Left lung (tissue), 4 donors: ENCODE measurements at regions not wholly inside any gene's neighbourhood (a gene's known extent, or its start where the extent isn't known, plus 50 kb on each side); places are given as distances from the start of the nearest gene placed in this dataset.

ENCODE experiments used
- ATAC-seq: fragments of 200-7000 bp; cut with Tn5 transposase; one replicate; pipeline ENCODE4 v1.9.1; 2020; ENCODE audit warnings: moderate library complexity
- DNase-seq, 4 donors: peaks; one replicate each; pipeline ENCODE4 v3.0.0-alpha.2; 2013 to 2020
- H3K27ac ChIP-seq, 2 donors: fragments of 200-600 bp; sonication (generic) in 1 of 2; one replicate each; pipeline versions ENCODE4 v1.5.0 to v1.8.0; 2020 to 2021
- H3K27me3 ChIP-seq, 2 donors: fragments of 200-600 bp; sonication (generic) in 1 of 2; one replicate each; pipeline versions ENCODE4 v1.5.0 to v1.8.0; 2020 to 2021
- H3K36me3 ChIP-seq, 2 donors: fragments of 200-600 bp; sonication (generic) in 1 of 2; one replicate each; pipeline versions ENCODE4 v1.5.0 to v1.8.0; 2020 to 2021
- H3K4me1 ChIP-seq, 2 donors: fragments of 200-600 bp; one replicate each; pipeline ENCODE4 v1.8.0; 2021
- H3K4me3 ChIP-seq, 2 donors: fragments of 200-600 bp; sonication (generic) in 1 of 2; one replicate each; pipeline versions ENCODE4 v1.5.0 to v1.8.0; 2020 to 2021; ENCODE audit warnings: mild to moderate bottlenecking in 1 of 2
- H3K9me3 ChIP-seq, 2 donors: fragments of 200-600 bp; sonication (generic) in 1 of 2; one replicate each; pipeline versions ENCODE4 v1.5.0 to v1.8.0; 2020 to 2021
- intact Hi-C, 2 donors: fragments of 100-400 bp; cut with DNase I; formaldehyde crosslinking; loops; one replicate each; pipeline versions ENCODE4 v1.11.2 to v1.14.2; 2022
- TF ChIP-seq, protein P1 (sequence below), 2 donors: fragments of 200-600 bp; sonication (generic) in 1 of 2; IDR thresholded peaks; one replicate each; pipeline versions ENCODE4 v1.5.0 to v1.8.0; 2021; ENCODE audit warnings: antibody characterized with exemption in 2 of 2
- donor health status: DM: no; HTN: yes; CAD: no.
- donor health status: DM: no; HTN: no; CAD: no.

DNA sequence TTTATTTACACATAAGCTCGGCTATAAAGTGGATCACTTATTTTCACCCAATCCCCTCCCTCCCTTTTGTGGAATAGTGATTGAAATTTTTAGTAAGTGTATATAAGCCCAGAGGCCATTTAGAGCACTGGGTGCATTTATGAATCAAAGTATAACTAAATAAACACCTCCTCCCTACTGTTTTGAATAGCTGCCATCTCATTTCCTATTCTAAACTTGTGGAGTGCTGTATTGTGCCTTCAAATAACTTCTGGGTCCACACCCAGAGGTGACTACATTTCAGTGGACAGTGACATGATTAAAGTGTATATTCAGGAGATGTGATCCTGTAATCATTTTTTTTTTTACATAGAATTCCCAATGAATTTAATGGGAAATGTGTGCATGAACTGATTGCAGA lies 104.9 kb downstream of the TEX13C start:
- no peaks in the 10 kb centered on the region for H3K27me3 ChIP-seq
- no peaks in the 10 kb centered on the region for H3K9me3 ChIP-seq
- no peak overlapping the region for H3K27ac ChIP-seq
- H3K4me1 ChIP-seq = no peaks in the 10 kb centered on the region
- TF ChIP-seq, protein P1, sequence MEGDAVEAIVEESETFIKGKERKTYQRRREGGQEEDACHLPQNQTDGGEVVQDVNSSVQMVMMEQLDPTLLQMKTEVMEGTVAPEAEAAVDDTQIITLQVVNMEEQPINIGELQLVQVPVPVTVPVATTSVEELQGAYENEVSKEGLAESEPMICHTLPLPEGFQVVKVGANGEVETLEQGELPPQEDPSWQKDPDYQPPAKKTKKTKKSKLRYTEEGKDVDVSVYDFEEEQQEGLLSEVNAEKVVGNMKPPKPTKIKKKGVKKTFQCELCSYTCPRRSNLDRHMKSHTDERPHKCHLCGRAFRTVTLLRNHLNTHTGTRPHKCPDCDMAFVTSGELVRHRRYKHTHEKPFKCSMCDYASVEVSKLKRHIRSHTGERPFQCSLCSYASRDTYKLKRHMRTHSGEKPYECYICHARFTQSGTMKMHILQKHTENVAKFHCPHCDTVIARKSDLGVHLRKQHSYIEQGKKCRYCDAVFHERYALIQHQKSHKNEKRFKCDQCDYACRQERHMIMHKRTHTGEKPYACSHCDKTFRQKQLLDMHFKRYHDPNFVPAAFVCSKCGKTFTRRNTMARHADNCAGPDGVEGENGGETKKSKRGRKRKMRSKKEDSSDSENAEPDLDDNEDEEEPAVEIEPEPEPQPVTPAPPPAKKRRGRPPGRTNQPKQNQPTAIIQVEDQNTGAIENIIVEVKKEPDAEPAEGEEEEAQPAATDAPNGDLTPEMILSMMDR (IDR thresholded peaks at IDR 0.05) = no peak
- no peak for ATAC-seq
- no peak for DNase-seq
- intact Hi-C loops = no loop called here
- H3K4me3 ChIP-seq = no peak overlapping the region
- H3K36me3 ChIP-seq = no peaks in the 10 kb centered on the region

DNA sequence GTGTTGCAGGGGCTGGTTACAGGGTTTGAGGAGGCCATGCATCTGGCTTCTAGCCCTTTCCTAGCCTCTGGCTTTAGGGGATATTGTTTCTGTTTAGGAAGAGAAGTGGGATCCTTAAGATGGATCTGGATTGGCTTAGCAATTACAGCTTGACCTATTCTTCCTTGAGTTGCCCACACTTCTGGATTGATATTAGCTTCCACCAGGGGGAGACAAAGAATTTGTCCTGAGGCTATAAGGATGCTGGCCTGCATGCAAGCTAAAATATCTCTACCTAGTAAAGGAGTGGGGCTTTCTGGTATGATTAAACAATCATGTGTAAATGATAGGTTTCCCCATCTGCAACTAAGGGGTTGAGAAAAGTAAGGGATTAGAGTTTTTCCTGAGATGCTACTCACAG lies 117.2 kb downstream of the TEX13C start:
- no peak overlapping the region for H3K4me3 ChIP-seq
- ATAC-seq (peak; percentile 69), DNase-seq (no peak)
- H3K36me3 ChIP-seq = no peaks in the 10 kb centered on the region
- no peaks in the 10 kb centered on the region for H3K4me1 ChIP-seq
- TF ChIP-seq, protein P1 (IDR thresholded peaks at IDR 0.05) = peak in 1 of 2 donors; percentile 27
- no peaks in the 10 kb centered on the region for H3K27me3 ChIP-seq
- no peaks in the 10 kb centered on the region for H3K9me3 ChIP-seq
- H3K27ac ChIP-seq = no peak overlapping the region
- intact Hi-C loops = no loop called here

DNA sequence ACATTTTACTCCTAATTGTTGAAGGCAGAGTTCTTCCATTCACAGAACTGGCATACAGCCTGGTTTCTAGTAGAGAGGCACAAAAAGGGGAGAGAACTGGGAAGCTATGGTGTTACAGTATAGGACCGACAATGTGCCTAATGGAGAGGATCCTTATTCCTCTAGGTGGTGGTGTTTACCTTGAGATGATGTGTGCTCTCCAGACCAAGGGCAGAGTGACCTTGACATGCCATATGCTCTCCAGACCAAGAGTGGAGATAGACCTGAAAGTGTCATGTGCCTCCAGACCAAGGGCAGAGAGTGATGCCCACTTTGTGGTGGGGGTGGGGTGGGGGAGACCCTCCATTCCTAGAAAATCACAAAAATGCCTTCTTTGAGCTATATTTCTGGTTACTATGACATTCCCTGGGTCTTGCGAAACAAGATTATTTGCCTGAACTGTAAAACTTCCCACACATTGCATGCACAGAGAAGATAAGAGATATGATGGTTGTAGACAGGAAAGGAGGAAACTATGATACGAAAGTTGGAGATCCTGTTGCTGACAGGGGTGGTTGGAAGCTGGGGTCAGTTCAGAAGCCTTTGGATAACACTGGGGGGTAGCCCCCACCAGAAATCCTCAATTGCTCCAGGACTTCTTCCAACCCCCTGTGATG lies 119.7 kb downstream of the TEX13C start:
- Histone ChIP-seq H3K9me3 (no peaks in the 10 kb centered on the region), H3K27me3 (no peaks in the 10 kb centered on the region), H3K36me3 (no peaks in the 10 kb centered on the region), H3K27ac (no peak overlapping the region), H3K4me3 (no peak overlapping the region), H3K4me1 (no peaks in the 10 kb centered on the region)
- DNase-seq = no peak
- intact Hi-C loops = no loop called here
- TF ChIP-seq, protein P1 (IDR thresholded peaks at IDR 0.05) = no peak
- ATAC-seq = no peak

DNA sequence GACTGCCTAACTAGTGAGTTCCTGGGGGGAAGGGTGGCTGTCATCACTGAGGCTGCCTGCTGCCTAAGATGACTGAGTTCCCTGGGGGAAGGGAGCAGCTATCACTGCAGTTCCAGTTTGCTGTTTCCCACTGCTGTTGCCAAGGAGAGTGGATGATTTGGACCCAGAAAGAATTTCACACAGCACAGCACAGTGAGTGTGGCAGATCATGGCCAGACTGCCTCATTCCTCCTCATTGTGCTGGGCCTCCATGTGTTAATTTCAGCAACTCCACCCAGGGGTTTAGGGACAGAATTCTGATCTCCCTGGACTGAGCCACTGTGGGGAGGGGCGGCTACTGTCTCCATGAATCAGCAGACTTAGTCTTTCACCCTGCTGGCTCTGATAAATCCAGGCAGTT lies 125.0 kb downstream of the TEX13C start:
- no peaks in the 10 kb centered on the region for H3K36me3 ChIP-seq
- ATAC-seq (no peak), DNase-seq (no peak)
- no peak overlapping the region for H3K4me3 ChIP-seq
- H3K27me3 ChIP-seq = no peaks in the 10 kb centered on the region
- intact Hi-C loops = no loop called here
- H3K4me1 ChIP-seq = no peaks in the 10 kb centered on the region
- no peaks in the 10 kb centered on the region for H3K9me3 ChIP-seq
- H3K27ac ChIP-seq = no peak overlapping the region
- TF ChIP-seq, protein P1 (IDR thresholded peaks at IDR 0.05) = no peak

DNA sequence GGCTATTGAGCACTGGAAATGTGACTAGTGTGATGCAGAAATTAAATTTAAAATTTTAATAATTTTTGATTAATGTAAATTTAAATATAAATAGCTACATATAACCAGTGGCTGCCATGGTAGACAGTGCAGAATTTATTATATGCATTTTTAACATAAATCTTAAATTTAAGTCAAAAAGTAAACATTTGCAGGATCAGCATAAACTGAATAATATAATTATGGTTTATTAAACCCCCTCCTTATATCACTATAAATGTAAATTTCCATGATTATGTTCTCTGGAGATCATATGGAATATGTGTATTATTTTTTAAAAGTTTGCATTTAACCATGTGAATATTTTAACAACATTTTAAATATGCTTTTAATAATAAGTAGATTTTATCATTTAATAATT lies 155.8 kb downstream of the TEX13C start:
- Histone ChIP-seq H3K27ac (no peak overlapping the region), H3K4me1 (no peaks in the 10 kb centered on the region), H3K4me3 (no peak overlapping the region), H3K27me3 (no peaks in the 10 kb centered on the region), H3K9me3 (no peaks in the 10 kb centered on the region), H3K36me3 (no peaks in the 10 kb centered on the region)
- TF ChIP-seq, protein P1 (IDR thresholded peaks at IDR 0.05) = no peak
- intact Hi-C loops = no loop called here
- no peak for DNase-seq
- ATAC-seq = no peak
